IMR-90 (cell line): ENCODE measurements at regions not wholly inside any gene's neighbourhood (a gene's known extent, or its start where the extent isn't known, plus 50 kb on each side); places are given as distances from the start of the nearest gene placed in this dataset.
A peak's percentile ranks its signal among the peaks of the same experiment; 100 is the strongest.

Experiments used
- ATAC-seq: fragments of 200-7000 bp; cut with Tn5 transposase; 2 replicates; pipeline ENCODE4 v1.9.1; 2020; ENCODE audit warnings: low read depth, mild to moderate bottlenecking, moderate library complexity
- BruUV-seq: library from RNA; stranded (reverse); fragments of 400-500 nt; replicated peaks from 2 replicates; lab custom pipeline; 2021; lab: Mats Ljungman, UMichigan
- CTCF ChIA-PET: fragments of 300-600 bp; formaldehyde crosslinking; extraction: SDS; loops from one replicate; lab custom pipeline; 2021; ENCODE audit warnings: antibody characterized with exemption; lab: Yijun Ruan, JAX
- POLR2A ChIA-PET: fragments of 300-600 bp; sonication (Branson Sonifier 250); formaldehyde crosslinking; loops from one replicate; lab custom pipeline; 2022; ENCODE audit warnings: antibody characterized with exemption; ENCODE audit not compliant: unreplicated experiment; lab: Charles Lee
- DNase-seq: peaks from one replicate; pipeline ENCODE4 v3.0.0; 2013
- H2AFZ ChIP-seq: replicated peaks from 2 replicates; pipeline ENCODE3; 2013; ENCODE audit warnings: low read length, mild to moderate bottlenecking; ENCODE audit not compliant: poor library complexity
- H2AK5ac ChIP-seq: 2 replicates; pipeline ENCODE4 v1.6.1; 2013; ENCODE audit warnings: low read depth, low read length, inconsistent platforms
- H2AK9ac ChIP-seq: replicated peaks from 2 replicates; pipeline ENCODE3; 2013; ENCODE audit warnings: mild to moderate bottlenecking, low read depth, low read length, moderate library complexity; ENCODE audit not compliant: poor library complexity
- H2BK120ac ChIP-seq: 2 replicates; pipeline ENCODE4 v1.6.1; 2013; ENCODE audit warnings: low read depth, low read length, inconsistent platforms
- H2BK15ac ChIP-seq: 3 replicates; pipeline ENCODE4 v1.6.1; 2013; ENCODE audit warnings: low read depth, low read length, inconsistent platforms
- H2BK20ac ChIP-seq: 2 replicates; pipeline ENCODE4 v1.6.1; 2013; ENCODE audit warnings: low read depth, mild to moderate bottlenecking, inconsistent platforms, low read length, moderate library complexity
- H2BK5ac ChIP-seq: 2 replicates; pipeline ENCODE4 v1.6.1; 2013; ENCODE audit warnings: mild to moderate bottlenecking, low read depth, low read length, inconsistent platforms; ENCODE audit not compliant: poor library complexity, severe bottlenecking
- H3K14ac ChIP-seq: replicated peaks from 2 replicates; pipeline ENCODE4 v1.6.1; 2013; ENCODE audit warnings: low read depth, low read length, inconsistent platforms
- H3K18ac ChIP-seq: 2 replicates; pipeline ENCODE4 v1.6.1; 2013; ENCODE audit warnings: low read depth, low read length, control low read depth
- H3K23ac ChIP-seq: 2 replicates; pipeline ENCODE4 v1.6.1; 2013; ENCODE audit warnings: low read depth, low read length, inconsistent platforms
- H3K27ac ChIP-seq: 2 replicates; pipeline ENCODE4 v1.5.1; 2013; ENCODE audit warnings: mild to moderate bottlenecking, control low read depth, low read length; ENCODE audit not compliant: insufficient read depth
- H3K27me3 ChIP-seq: 2 replicates; pipeline ENCODE4 v1.6.1; 2013; ENCODE audit warnings: low read length; ENCODE audit not compliant: control insufficient read depth, insufficient read depth
- H3K36me3 ChIP-seq: 2 replicates; pipeline ENCODE4 v1.6.1; 2013; ENCODE audit warnings: low read length, mixed read lengths; ENCODE audit not compliant: control insufficient read depth, insufficient read depth
- H3K4ac ChIP-seq: 2 replicates; pipeline ENCODE4 v1.6.1; 2013; ENCODE audit warnings: low read depth, low read length, inconsistent platforms
- H3K4me1 ChIP-seq: 2 replicates; pipeline ENCODE4 v1.6.1; 2013; ENCODE audit warnings: low read length, mixed read lengths; ENCODE audit not compliant: control insufficient read depth, insufficient read depth
- H3K4me2 ChIP-seq: 2 replicates; pipeline ENCODE4 v1.6.1; 2013; ENCODE audit warnings: low read depth, mild to moderate bottlenecking, control low read depth, low read length, moderate library complexity
- H3K4me3 ChIP-seq: 2 replicates; pipeline ENCODE4 v1.5.1; 2013; ENCODE audit warnings: low read depth, mild to moderate bottlenecking, control low read depth, low read length, moderate library complexity; ENCODE audit not compliant: insufficient read depth
- H3K56ac ChIP-seq: 2 replicates; pipeline ENCODE4 v1.6.1; 2013; ENCODE audit warnings: low read length, inconsistent platforms; ENCODE audit not compliant: insufficient read depth; ENCODE audit errors: extremely low read depth
- H3K79me1 ChIP-seq, 2 experiments: 2 replicates each; pipeline ENCODE4 v1.6.1; 2013; ENCODE audit warnings: low read length in 2 of 2, inconsistent platforms in 1 of 2, low read depth in 1 of 2
- H3K9ac ChIP-seq: 2 replicates; pipeline ENCODE4 v1.6.1; 2013; ENCODE audit warnings: low read depth, low read length, control low read depth
- H3K9me1 ChIP-seq: 2 replicates; pipeline ENCODE4 v1.6.1; 2013; ENCODE audit warnings: low read length, inconsistent platforms; ENCODE audit not compliant: insufficient read depth
- H3K9me3 ChIP-seq: 2 replicates; pipeline ENCODE4 v1.6.1; 2013; ENCODE audit warnings: low read length; ENCODE audit not compliant: control insufficient read depth, insufficient read depth
- H4K20me1 ChIP-seq: 2 replicates; pipeline ENCODE4 v1.6.1; 2013; ENCODE audit warnings: low read length, inconsistent platforms; ENCODE audit not compliant: insufficient read depth
- H4K5ac ChIP-seq: 2 replicates; pipeline ENCODE4 v1.6.1; 2013; ENCODE audit warnings: mild to moderate bottlenecking, low read depth, low read length, control low read depth
- H4K8ac ChIP-seq, 2 experiments: 2 replicates each; pipeline ENCODE4 v1.6.1; 2013; ENCODE audit warnings: low read depth in 2 of 2, low read length in 2 of 2, control low read depth in 1 of 2, inconsistent platforms in 1 of 2
- H4K91ac ChIP-seq: 2 replicates; pipeline ENCODE4 v1.6.1; 2013; ENCODE audit warnings: low read depth, low read length, inconsistent platforms; ENCODE audit not compliant: insufficient read depth
- BHLHE40 ChIP-seq: fragments of 150-350 bp; IDR thresholded peaks from 2 replicates; pipeline ENCODE4 v1.6.1; 2016; ENCODE audit warnings: mild to moderate bottlenecking, low read depth, low read length
- CEBPB ChIP-seq: IDR thresholded peaks from 2 replicates; pipeline ENCODE4 v1.6.1; 2012; ENCODE audit warnings: low read depth, low read length, improper control_type of control experiment
- POLR2A ChIP-seq: IDR thresholded peaks from 2 replicates; pipeline ENCODE4 v1.6.1; 2012; ENCODE audit warnings: mild to moderate bottlenecking, low read depth, low read length
- RCOR1 ChIP-seq: IDR thresholded peaks from 2 replicates; pipeline ENCODE4 v1.6.1; 2012; ENCODE audit warnings: mild to moderate bottlenecking, low read length, improper control_type of control experiment; ENCODE audit not compliant: insufficient replicate concordance
- WGBS, 2 experiments: methylation state at CpG; one replicate each; pipeline versions ENCODE4 v1.1.5 to v1.1.7; 2013; ENCODE audit warnings: missing lambda C conversion rate in 2 of 2; ENCODE audit not compliant: insufficient read length in 1 of 2; ENCODE audit errors: extremely low coverage in 2 of 2; 5-methylcytosine and 5-hydroxymethylcytosine counted together
- dilution Hi-C: fragments of 300-500 bp; cut with HindIII; formaldehyde crosslinking; loops from one replicate; pipeline ENCODE4 v1.14.3; 2018; ENCODE audit warnings: low sequenced_read_pairs; ENCODE audit not compliant: unreplicated experiment
- in situ Hi-C: fragments of 300-500 bp; cut with MboI; formaldehyde crosslinking; loops from 3 replicates; pipeline ENCODE4 v1.14.3; 2019; ENCODE audit warnings: low sequenced_read_pairs, inconsistent platforms, mixed read lengths
- intact Hi-C: fragments of 100-400 bp; cut with micrococcal nuclease; formaldehyde crosslinking; loops from 2 replicates; pipeline ENCODE4 v1.10.0; 2022
- TF ChIP-seq, protein P1 (sequence below): conservative IDR thresholded peaks from 2 replicates; pipeline ENCODE4 v1.5.1; 2012; ENCODE audit warnings: mild to moderate bottlenecking, low read depth, low read length, improper control_type of control experiment

DNA sequence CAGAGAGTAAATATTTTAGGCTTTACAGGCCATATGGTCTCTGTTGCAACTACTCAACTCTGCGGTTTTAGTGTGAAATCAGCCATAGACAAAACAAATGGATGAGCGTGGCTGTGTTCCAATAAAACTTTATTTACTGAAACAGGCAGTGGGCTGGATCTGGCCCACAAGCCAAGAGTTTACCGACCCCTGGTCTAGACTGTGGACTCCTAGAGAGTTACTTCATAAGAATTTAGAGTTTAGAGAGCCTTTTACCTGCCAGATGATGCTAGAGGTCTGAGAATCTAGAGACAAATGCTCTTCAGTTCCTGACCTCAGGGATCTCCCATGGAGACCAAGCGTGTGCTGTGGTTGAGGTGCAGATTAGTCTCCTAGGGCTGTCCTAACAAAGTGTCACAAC, 174.8 kb downstream of the PTEN start:
- H4K20me1 ChIP-seq = no peaks in the 10 kb centered on the region
- no peak overlapping the region for H3K56ac ChIP-seq
- peak overlapping the region; percentile 69 for H2AK5ac ChIP-seq
- peak; percentile 92 for DNase-seq
- CTCF ChIA-PET = no interaction called here
- in situ Hi-C loops (no loop called here), dilution Hi-C loops (no loop called here), intact Hi-C loops (no loop called here)
- POLR2A ChIA-PET = no interaction called here
- H3K27me3 ChIP-seq = no peaks in the 10 kb centered on the region
- peak; percentile 53 for ATAC-seq
- H3K9me1 ChIP-seq = peaks cover 18% of the 10 kb centered on the region; the same call in 1 of the 2 replicates
- peaks cover 26% of the 10 kb centered on the region for H3K4me1 ChIP-seq
- no peaks in the 10 kb centered on the region for H3K9me3 ChIP-seq
- peak overlapping the region; percentile 82 for H3K4ac ChIP-seq
- H3K4me2 ChIP-seq = no peak overlapping the region
- no peak overlapping the region for H3K9ac ChIP-seq
- H2AFZ ChIP-seq = no peak overlapping the region
- H2AK9ac ChIP-seq = peak overlapping the region; percentile 59
- BruUV-seq = no TSS peak
- H3K4me3 ChIP-seq = no peak overlapping the region
- H4K5ac ChIP-seq = no peak overlapping the region
- peak overlapping the region; percentile 30; the same call in 1 of the 2 replicates for H3K18ac ChIP-seq
- no peaks in the 10 kb centered on the region for H3K36me3 ChIP-seq
- H2BK120ac ChIP-seq = peak overlapping the region; percentile 63
- peak overlapping the region; percentile 67 for H2BK20ac ChIP-seq
- peak overlapping the region; percentile 11 for H3K14ac ChIP-seq
- no CpG with 5 or more reads among the region's 4 CpGs for WGBS, 2 experiments
- H2BK5ac ChIP-seq = no peak overlapping the region
- TF ChIP-seq POLR2A (no peak), RCOR1 (peak; percentile 14), CEBPB (peak; percentile 92), BHLHE40 (no peak)
- TF ChIP-seq, protein P1, sequence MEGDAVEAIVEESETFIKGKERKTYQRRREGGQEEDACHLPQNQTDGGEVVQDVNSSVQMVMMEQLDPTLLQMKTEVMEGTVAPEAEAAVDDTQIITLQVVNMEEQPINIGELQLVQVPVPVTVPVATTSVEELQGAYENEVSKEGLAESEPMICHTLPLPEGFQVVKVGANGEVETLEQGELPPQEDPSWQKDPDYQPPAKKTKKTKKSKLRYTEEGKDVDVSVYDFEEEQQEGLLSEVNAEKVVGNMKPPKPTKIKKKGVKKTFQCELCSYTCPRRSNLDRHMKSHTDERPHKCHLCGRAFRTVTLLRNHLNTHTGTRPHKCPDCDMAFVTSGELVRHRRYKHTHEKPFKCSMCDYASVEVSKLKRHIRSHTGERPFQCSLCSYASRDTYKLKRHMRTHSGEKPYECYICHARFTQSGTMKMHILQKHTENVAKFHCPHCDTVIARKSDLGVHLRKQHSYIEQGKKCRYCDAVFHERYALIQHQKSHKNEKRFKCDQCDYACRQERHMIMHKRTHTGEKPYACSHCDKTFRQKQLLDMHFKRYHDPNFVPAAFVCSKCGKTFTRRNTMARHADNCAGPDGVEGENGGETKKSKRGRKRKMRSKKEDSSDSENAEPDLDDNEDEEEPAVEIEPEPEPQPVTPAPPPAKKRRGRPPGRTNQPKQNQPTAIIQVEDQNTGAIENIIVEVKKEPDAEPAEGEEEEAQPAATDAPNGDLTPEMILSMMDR = no peak
- H2BK15ac ChIP-seq = peak overlapping the region; percentile 25; the same call in 1 of the 3 replicates
- no peaks in the 10 kb centered on the region for H3K79me1 ChIP-seq
- H4K91ac ChIP-seq = no peak overlapping the region
- peak overlapping the region; percentile 58; the same call in 1 of the 2 replicates for H3K23ac ChIP-seq
- H4K8ac ChIP-seq = peak overlapping the region in 1 of 2 experiments; percentile 50; a peak in 1 of 4 replicates
- peak overlapping the region; percentile 32; the same call in 1 of the 2 replicates for H3K27ac ChIP-seq
